IMR-90 (cell line): ENCODE measurements at regions not wholly inside any gene's neighbourhood (a gene's known extent, or its start where the extent isn't known, plus 50 kb on each side); places are given as distances from the start of the nearest gene placed in this dataset.

Experiments used
- ATAC-seq: fragments of 200-7000 bp; cut with Tn5 transposase; 2 replicates; pipeline ENCODE4 v1.9.1; 2020; ENCODE audit warnings: low read depth, mild to moderate bottlenecking, moderate library complexity
- BruUV-seq: library from RNA; stranded (reverse); fragments of 400-500 nt; replicated peaks from 2 replicates; lab custom pipeline; 2021; lab: Mats Ljungman, UMichigan
- CTCF ChIA-PET: fragments of 300-600 bp; formaldehyde crosslinking; extraction: SDS; loops from one replicate; lab custom pipeline; 2021; ENCODE audit warnings: antibody characterized with exemption; lab: Yijun Ruan, JAX
- POLR2A ChIA-PET: fragments of 300-600 bp; sonication (Branson Sonifier 250); formaldehyde crosslinking; loops from one replicate; lab custom pipeline; 2022; ENCODE audit warnings: antibody characterized with exemption; ENCODE audit not compliant: unreplicated experiment; lab: Charles Lee
- DNase-seq: peaks from one replicate; pipeline ENCODE4 v3.0.0; 2013
- H2AFZ ChIP-seq: replicated peaks from 2 replicates; pipeline ENCODE3; 2013; ENCODE audit warnings: low read length, mild to moderate bottlenecking; ENCODE audit not compliant: poor library complexity
- H2AK5ac ChIP-seq: 2 replicates; pipeline ENCODE4 v1.6.1; 2013; ENCODE audit warnings: low read depth, low read length, inconsistent platforms
- H2AK9ac ChIP-seq: replicated peaks from 2 replicates; pipeline ENCODE3; 2013; ENCODE audit warnings: mild to moderate bottlenecking, low read depth, low read length, moderate library complexity; ENCODE audit not compliant: poor library complexity
- H2BK120ac ChIP-seq: 2 replicates; pipeline ENCODE4 v1.6.1; 2013; ENCODE audit warnings: low read depth, low read length, inconsistent platforms
- H2BK15ac ChIP-seq: 3 replicates; pipeline ENCODE4 v1.6.1; 2013; ENCODE audit warnings: low read depth, low read length, inconsistent platforms
- H2BK20ac ChIP-seq: 2 replicates; pipeline ENCODE4 v1.6.1; 2013; ENCODE audit warnings: low read depth, mild to moderate bottlenecking, inconsistent platforms, low read length, moderate library complexity
- H2BK5ac ChIP-seq: 2 replicates; pipeline ENCODE4 v1.6.1; 2013; ENCODE audit warnings: mild to moderate bottlenecking, low read depth, low read length, inconsistent platforms; ENCODE audit not compliant: poor library complexity, severe bottlenecking
- H3K14ac ChIP-seq: replicated peaks from 2 replicates; pipeline ENCODE4 v1.6.1; 2013; ENCODE audit warnings: low read depth, low read length, inconsistent platforms
- H3K18ac ChIP-seq: 2 replicates; pipeline ENCODE4 v1.6.1; 2013; ENCODE audit warnings: low read depth, low read length, control low read depth
- H3K23ac ChIP-seq: 2 replicates; pipeline ENCODE4 v1.6.1; 2013; ENCODE audit warnings: low read depth, low read length, inconsistent platforms
- H3K27ac ChIP-seq: 2 replicates; pipeline ENCODE4 v1.5.1; 2013; ENCODE audit warnings: mild to moderate bottlenecking, control low read depth, low read length; ENCODE audit not compliant: insufficient read depth
- H3K27me3 ChIP-seq: 2 replicates; pipeline ENCODE4 v1.6.1; 2013; ENCODE audit warnings: low read length; ENCODE audit not compliant: control insufficient read depth, insufficient read depth
- H3K36me3 ChIP-seq: 2 replicates; pipeline ENCODE4 v1.6.1; 2013; ENCODE audit warnings: low read length, mixed read lengths; ENCODE audit not compliant: control insufficient read depth, insufficient read depth
- H3K4ac ChIP-seq: 2 replicates; pipeline ENCODE4 v1.6.1; 2013; ENCODE audit warnings: low read depth, low read length, inconsistent platforms
- H3K4me1 ChIP-seq: 2 replicates; pipeline ENCODE4 v1.6.1; 2013; ENCODE audit warnings: low read length, mixed read lengths; ENCODE audit not compliant: control insufficient read depth, insufficient read depth
- H3K4me2 ChIP-seq: 2 replicates; pipeline ENCODE4 v1.6.1; 2013; ENCODE audit warnings: low read depth, mild to moderate bottlenecking, control low read depth, low read length, moderate library complexity
- H3K4me3 ChIP-seq: 2 replicates; pipeline ENCODE4 v1.5.1; 2013; ENCODE audit warnings: low read depth, mild to moderate bottlenecking, control low read depth, low read length, moderate library complexity; ENCODE audit not compliant: insufficient read depth
- H3K56ac ChIP-seq: 2 replicates; pipeline ENCODE4 v1.6.1; 2013; ENCODE audit warnings: low read length, inconsistent platforms; ENCODE audit not compliant: insufficient read depth; ENCODE audit errors: extremely low read depth
- H3K79me1 ChIP-seq, 2 experiments: 2 replicates each; pipeline ENCODE4 v1.6.1; 2013; ENCODE audit warnings: low read length in 2 of 2, inconsistent platforms in 1 of 2, low read depth in 1 of 2
- H3K9ac ChIP-seq: 2 replicates; pipeline ENCODE4 v1.6.1; 2013; ENCODE audit warnings: low read depth, low read length, control low read depth
- H3K9me1 ChIP-seq: 2 replicates; pipeline ENCODE4 v1.6.1; 2013; ENCODE audit warnings: low read length, inconsistent platforms; ENCODE audit not compliant: insufficient read depth
- H3K9me3 ChIP-seq: 2 replicates; pipeline ENCODE4 v1.6.1; 2013; ENCODE audit warnings: low read length; ENCODE audit not compliant: control insufficient read depth, insufficient read depth
- H4K20me1 ChIP-seq: 2 replicates; pipeline ENCODE4 v1.6.1; 2013; ENCODE audit warnings: low read length, inconsistent platforms; ENCODE audit not compliant: insufficient read depth
- H4K5ac ChIP-seq: 2 replicates; pipeline ENCODE4 v1.6.1; 2013; ENCODE audit warnings: mild to moderate bottlenecking, low read depth, low read length, control low read depth
- H4K8ac ChIP-seq, 2 experiments: 2 replicates each; pipeline ENCODE4 v1.6.1; 2013; ENCODE audit warnings: low read depth in 2 of 2, low read length in 2 of 2, control low read depth in 1 of 2, inconsistent platforms in 1 of 2
- H4K91ac ChIP-seq: 2 replicates; pipeline ENCODE4 v1.6.1; 2013; ENCODE audit warnings: low read depth, low read length, inconsistent platforms; ENCODE audit not compliant: insufficient read depth
- BHLHE40 ChIP-seq: fragments of 150-350 bp; IDR thresholded peaks from 2 replicates; pipeline ENCODE4 v1.6.1; 2016; ENCODE audit warnings: mild to moderate bottlenecking, low read depth, low read length
- CHD1 ChIP-seq: IDR thresholded peaks from 2 replicates; pipeline ENCODE4 v1.6.1; 2012; ENCODE audit warnings: low read depth, low read length, improper control_type of control experiment
- MAFK ChIP-seq: IDR thresholded peaks from 2 replicates; pipeline ENCODE4 v1.6.1; 2012; ENCODE audit warnings: low read depth, low read length, improper control_type of control experiment
- MAZ ChIP-seq: IDR thresholded peaks from 2 replicates; pipeline ENCODE4 v1.6.1; 2012; ENCODE audit warnings: low read depth, mild to moderate bottlenecking, low read length, improper control_type of control experiment, moderate library complexity, borderline replicate concordance
- MXI1 ChIP-seq: IDR thresholded peaks from 2 replicates; pipeline ENCODE4 v1.6.1; 2012; ENCODE audit warnings: low read depth, mild to moderate bottlenecking, low read length, moderate library complexity, borderline replicate concordance
- NFE2L2 ChIP-seq: fragments of 150-350 bp; IDR thresholded peaks from 2 replicates; pipeline ENCODE4 v1.6.1; 2016; ENCODE audit warnings: low read depth, mild to moderate bottlenecking, low read length
- RFX5 ChIP-seq: IDR thresholded peaks from 2 replicates; pipeline ENCODE4 v1.8.0; 2012; ENCODE audit warnings: low read depth, mild to moderate bottlenecking, low read length, moderate library complexity
- WGBS, 2 experiments: methylation state at CpG; one replicate each; pipeline versions ENCODE4 v1.1.5 to v1.1.7; 2013; ENCODE audit warnings: missing lambda C conversion rate in 2 of 2; ENCODE audit not compliant: insufficient read length in 1 of 2; ENCODE audit errors: extremely low coverage in 2 of 2; 5-methylcytosine and 5-hydroxymethylcytosine counted together
- dilution Hi-C: fragments of 300-500 bp; cut with HindIII; formaldehyde crosslinking; loops from one replicate; pipeline ENCODE4 v1.14.3; 2018; ENCODE audit warnings: low sequenced_read_pairs; ENCODE audit not compliant: unreplicated experiment
- in situ Hi-C: fragments of 300-500 bp; cut with MboI; formaldehyde crosslinking; loops from 3 replicates; pipeline ENCODE4 v1.14.3; 2019; ENCODE audit warnings: low sequenced_read_pairs, inconsistent platforms, mixed read lengths
- intact Hi-C: fragments of 100-400 bp; cut with micrococcal nuclease; formaldehyde crosslinking; loops from 2 replicates; pipeline ENCODE4 v1.10.0; 2022
- TF ChIP-seq, protein P1 (sequence below): fragments of 150-350 bp; IDR thresholded peaks from 2 replicates; pipeline ENCODE4 v1.6.1; 2016; ENCODE audit warnings: low read depth, mild to moderate bottlenecking, low read length, moderate library complexity, borderline replicate concordance

DNA sequence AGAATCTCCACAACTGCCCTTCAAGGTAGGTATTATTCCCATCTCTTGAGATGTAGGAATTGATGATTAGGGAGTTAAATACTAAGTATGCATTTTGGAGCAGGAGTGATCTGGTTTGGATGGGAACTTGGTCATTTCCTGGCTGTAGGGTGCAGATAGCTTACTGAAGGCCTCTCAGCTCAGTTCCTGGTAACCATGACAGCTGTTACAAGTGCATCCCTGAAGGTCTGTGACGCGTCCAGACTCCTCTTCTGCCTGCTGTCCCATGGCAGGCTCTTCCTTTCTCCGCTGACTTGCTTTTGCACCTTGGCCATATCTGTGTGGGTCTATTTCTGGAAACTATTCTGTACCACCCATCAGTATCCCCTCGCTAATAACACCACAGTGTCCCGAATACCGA is 387.8 kb downstream of the ZNF536 start:
- no TSS peak for BruUV-seq
- Histone ChIP-seq H4K91ac (no peak overlapping the region), H3K4me3 (no peak overlapping the region), H3K4me1 (no peaks in the 10 kb centered on the region), H3K36me3 (no peaks in the 10 kb centered on the region), H2AK9ac (no peak overlapping the region), H3K14ac (no peak overlapping the region), H2BK5ac (no peak overlapping the region), H2AFZ (no peak overlapping the region), H3K9me1 (no peaks in the 10 kb centered on the region), H3K27me3 (no peaks in the 10 kb centered on the region), H4K20me1 (no peaks in the 10 kb centered on the region), H3K4me2 (no peak overlapping the region), H3K18ac (no peak overlapping the region), H3K4ac (no peak overlapping the region), H2BK20ac (no peak overlapping the region), H3K23ac (no peak overlapping the region), H3K9ac (no peak overlapping the region), H2BK120ac (no peak overlapping the region), H3K9me3 (no peaks in the 10 kb centered on the region), H4K8ac (no peak overlapping the region), H4K5ac (no peak overlapping the region), H3K27ac (no peak overlapping the region), H2AK5ac (no peak overlapping the region), H2BK15ac (no peak overlapping the region), H3K79me1 (no peaks in the 10 kb centered on the region), H3K56ac (no peak overlapping the region)
- TF ChIP-seq RFX5 (no peak), MAZ (no peak), MAFK (no peak), BHLHE40 (no peak), CHD1 (no peak), MXI1 (no peak), NFE2L2 (no peak)
- TF ChIP-seq, protein P1, sequence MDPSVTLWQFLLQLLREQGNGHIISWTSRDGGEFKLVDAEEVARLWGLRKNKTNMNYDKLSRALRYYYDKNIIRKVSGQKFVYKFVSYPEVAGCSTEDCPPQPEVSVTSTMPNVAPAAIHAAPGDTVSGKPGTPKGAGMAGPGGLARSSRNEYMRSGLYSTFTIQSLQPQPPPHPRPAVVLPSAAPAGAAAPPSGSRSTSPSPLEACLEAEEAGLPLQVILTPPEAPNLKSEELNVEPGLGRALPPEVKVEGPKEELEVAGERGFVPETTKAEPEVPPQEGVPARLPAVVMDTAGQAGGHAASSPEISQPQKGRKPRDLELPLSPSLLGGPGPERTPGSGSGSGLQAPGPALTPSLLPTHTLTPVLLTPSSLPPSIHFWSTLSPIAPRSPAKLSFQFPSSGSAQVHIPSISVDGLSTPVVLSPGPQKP = no peak
- intact Hi-C loops (no loop called here), in situ Hi-C loops (no loop called here), dilution Hi-C loops (no loop called here)
- ATAC-seq = no peak
- ChIA-PET CTCF (no interaction called here), POLR2A (no interaction called here)
- WGBS, 2 experiments = 48% methylated on average over 3 of the region's 6 CpGs; no CpG with 5 or more reads in 1 of the 2 experiments
- DNase-seq = no peak
